A549 (cell line): ENCODE measurements at regions not wholly inside any gene's neighbourhood (a gene's known extent, or its start where the extent isn't known, plus 50 kb on each side); places are given as distances from the start of the nearest gene placed in this dataset.

Experiments used
- ATAC-seq, 2 experiments: fragments of 200-7000 bp in 1 of 2; fragments of >200 bp in 1 of 2; cut with Nextera tagmentation in 1 of 2; cut with Tn5 transposase in 1 of 2; 3 replicates each; pipeline versions ENCODE4 v1.8.0 to v1.9.1; 2018 to 2020; ENCODE audit warnings: mild to moderate bottlenecking in 1 of 2, moderate library complexity in 1 of 2
- CTCF ChIA-PET: fragments of 300-600 bp; sonication (Branson Sonifier 250); formaldehyde crosslinking; extraction: SDS; loops from one replicate; lab custom pipeline; 2021; ENCODE audit warnings: antibody characterized with exemption, inconsistent platforms; lab: Yijun Ruan, JAX
- POLR2A ChIA-PET: fragments of 350-600 bp; formaldehyde crosslinking; extraction: SDS; loops from one replicate; lab custom pipeline; 2021; ENCODE audit warnings: antibody characterized with exemption, inconsistent platforms; lab: Yijun Ruan, JAX
- DNase-seq, 2 experiments: peaks; one replicate each; pipeline versions ENCODE4 v3.0.0 to v3.0.0-alpha.2; 2011 to 2016; ENCODE audit warnings: low read depth in 1 of 2, low spot score in 1 of 2
- FAIRE-seq: peaks from 2 replicates; lab custom pipeline; 2011; peaks lifted over from hg19 to GRCh38; lab: Jason Lieb, UNC
- H3K27ac ChIP-seq, 2 experiments: fragments of >200 bp; sonication (Bioruptor Twin); formaldehyde crosslinking; 3 replicates each; pipeline ENCODE4 v1.5.1; 2016 to 2017
- H3K4me1 ChIP-seq: fragments of >200 bp; sonication (Bioruptor Twin); formaldehyde crosslinking; 3 replicates; pipeline ENCODE4 v1.6.1; 2016
- H3K4me2 ChIP-seq: fragments of >200 bp; sonication (Bioruptor Twin); formaldehyde crosslinking; 3 replicates; pipeline ENCODE4 v1.6.1; 2016
- H3K4me3 ChIP-seq: fragments of >200 bp; sonication (Bioruptor Twin); formaldehyde crosslinking; 3 replicates; pipeline ENCODE4 v1.5.1; 2016
- H3K9me3 ChIP-seq: fragments of >200 bp; sonication (Bioruptor Twin); formaldehyde crosslinking; 3 replicates; pipeline ENCODE4 v1.6.1; 2016
- CBX2 ChIP-seq: fragments of 200-600 bp; sonication (generic); IDR thresholded peaks from 2 replicates; pipeline ENCODE4 v1.6.1; 2016; ENCODE audit warnings: low read depth, mild to moderate bottlenecking, borderline replicate concordance
- CEBPB ChIP-seq, 2 experiments: fragments of >200 bp in 1 of 2; sonication (Bioruptor Twin) in 1 of 2; formaldehyde crosslinking in 1 of 2; IDR thresholded peaks; 2 replicates each; pipeline ENCODE4 v1.6.1; 2012 to 2016
- CHD4 ChIP-seq: fragments of 200-600 bp; sonication (generic); IDR thresholded peaks from 2 replicates; pipeline ENCODE4 v1.6.1; 2016; ENCODE audit warnings: antibody characterized with exemption, mild to moderate bottlenecking, borderline replicate concordance
- ESRRA ChIP-seq: fragments of 150-350 bp; IDR thresholded peaks from 2 replicates; pipeline ENCODE4 v1.6.1; 2014; ENCODE audit warnings: mild to moderate bottlenecking, low read length, borderline replicate concordance
- FOSB ChIP-seq: fragments of 250-450 bp; sonication (Bioruptor Pico); IDR thresholded peaks from 2 replicates; pipeline ENCODE4 v1.5.0; 2020; ENCODE audit warnings: mild to moderate bottlenecking, moderate library complexity
- FOSL2 ChIP-seq, 2 experiments: fragments of 450-650 bp in 1 of 2; fragments of >200 bp in 1 of 2; sonication (Bioruptor Twin) in 1 of 2; formaldehyde crosslinking; IDR thresholded peaks; 2 replicates each; pipeline versions ENCODE4 v1.5.0 to v1.6.1; 2016 to 2020; ENCODE audit warnings: mild to moderate bottlenecking in 1 of 2, moderate library complexity in 1 of 2
- FOXS1 ChIP-seq: fragments of 250-450 bp; sonication (Bioruptor Pico); IDR thresholded peaks from 2 replicates; pipeline ENCODE4 v1.5.0; 2020; ENCODE audit warnings: mild to moderate bottlenecking, moderate library complexity
- GATA3 ChIP-seq: IDR thresholded peaks from 2 replicates; pipeline ENCODE4 v1.6.1; 2012; ENCODE audit warnings: borderline replicate concordance
- HEYL ChIP-seq: fragments of 250-450 bp; sonication (Bioruptor Pico); IDR thresholded peaks from 2 replicates; pipeline ENCODE4 v1.8.0; 2021; ENCODE audit warnings: mild to moderate bottlenecking, moderate library complexity
- HOXA7 ChIP-seq: fragments of 250-450 bp; sonication (Bioruptor Pico); IDR thresholded peaks from 2 replicates; pipeline ENCODE4 v1.5.0; 2020; ENCODE audit warnings: mild to moderate bottlenecking, moderate library complexity
- JUN ChIP-seq, 2 experiments: fragments of >200 bp; sonication (Bioruptor Twin); formaldehyde crosslinking; IDR thresholded peaks; 2 replicates in 1 of 2; 3 replicates in 1 of 2; pipeline ENCODE4 v1.6.1; 2016 to 2017
- JUNB ChIP-seq: fragments of >200 bp; sonication (Bioruptor Twin); formaldehyde crosslinking; IDR thresholded peaks from 2 replicates; pipeline ENCODE4 v1.6.1; 2016
- KDM5A ChIP-seq: fragments of 200-600 bp; sonication (generic); IDR thresholded peaks from 2 replicates; pipeline ENCODE4 v1.6.1; 2016; ENCODE audit warnings: antibody characterized with exemption, mild to moderate bottlenecking
- MAFK ChIP-seq: fragments of 450-650 bp; IDR thresholded peaks from 2 replicates; pipeline ENCODE4 v1.6.1; 2014; ENCODE audit not compliant: partially characterized antibody
- MAZ ChIP-seq: fragments of 150-350 bp; IDR thresholded peaks from 2 replicates; pipeline ENCODE4 v1.6.1; 2014; ENCODE audit warnings: antibody characterized with exemption, low read depth, low read length, borderline replicate concordance
- NFE2L2 ChIP-seq: fragments of 150-350 bp; conservative IDR thresholded peaks from 2 replicates; pipeline ENCODE4 v1.6.1; 2014; ENCODE audit warnings: low read length
- NR3C1 ChIP-seq: fragments of >200 bp; sonication (Bioruptor Twin); formaldehyde crosslinking; IDR thresholded peaks from 3 replicates; pipeline ENCODE4 v1.6.1; 2017
- PBX3 ChIP-seq: IDR thresholded peaks from 2 replicates; pipeline ENCODE4 v1.6.1; 2012
- PHF8 ChIP-seq: fragments of 200-600 bp; sonication (generic); IDR thresholded peaks from 2 replicates; pipeline ENCODE4 v1.6.1; 2016; ENCODE audit warnings: low read depth, mild to moderate bottlenecking, antibody characterized with exemption, moderate library complexity, borderline replicate concordance
- POLR2A ChIP-seq: IDR thresholded peaks from 2 replicates; pipeline ENCODE4 v1.6.1; 2012; ENCODE audit warnings: mild to moderate bottlenecking, low read length
- POLR2AphosphoS2 ChIP-seq: conservative IDR thresholded peaks from 2 replicates; pipeline ENCODE4 v1.6.1; 2012; ENCODE audit warnings: low read length, improper control_type of control experiment, inconsistent platforms
- RARB ChIP-seq: fragments of 250-450 bp; sonication (Bioruptor Pico); IDR thresholded peaks from 2 replicates; pipeline ENCODE4 v1.8.0; 2021; ENCODE audit warnings: mild to moderate bottlenecking, moderate library complexity
- RCOR1 ChIP-seq: fragments of 150-350 bp; IDR thresholded peaks from 2 replicates; pipeline ENCODE4 v1.6.1; 2014; ENCODE audit warnings: antibody characterized with exemption, low read length, low read depth
- RFX5 ChIP-seq: fragments of 450-650 bp; IDR thresholded peaks from 2 replicates; pipeline ENCODE4 v1.7.1; 2014; ENCODE audit warnings: antibody characterized with exemption, mild to moderate bottlenecking, moderate library complexity
- RNF2 ChIP-seq: fragments of 200-600 bp; sonication (generic); IDR thresholded peaks from 2 replicates; pipeline ENCODE4 v1.6.1; 2016; ENCODE audit warnings: low read depth, mild to moderate bottlenecking, antibody characterized with exemption, moderate library complexity, borderline replicate concordance
- SMC3 ChIP-seq: fragments of >200 bp; sonication (Bioruptor Twin); formaldehyde crosslinking; IDR thresholded peaks from 3 replicates; pipeline ENCODE4 v1.6.1; 2018; ENCODE audit warnings: inconsistent platforms
- SREBF2 ChIP-seq: fragments of 450-650 bp; IDR thresholded peaks from 2 replicates; pipeline ENCODE4 v1.6.1; 2014; ENCODE audit warnings: mild to moderate bottlenecking, moderate library complexity
- TFCP2L1 ChIP-seq: fragments of 250-450 bp; sonication (Bioruptor Pico); IDR thresholded peaks from 2 replicates; pipeline ENCODE4 v1.5.0; 2021; ENCODE audit warnings: mild to moderate bottlenecking
- ZFP36 ChIP-seq: fragments of 450-650 bp; IDR thresholded peaks from 2 replicates; pipeline ENCODE4 v1.6.1; 2014; ENCODE audit warnings: borderline replicate concordance; ENCODE audit not compliant: partially characterized antibody
- ZNF302 ChIP-seq: fragments of 250-450 bp; sonication (Bioruptor Pico); IDR thresholded peaks from 2 replicates; pipeline ENCODE4 v1.9.0; 2021; ENCODE audit warnings: inconsistent platforms, mild to moderate bottlenecking, moderate library complexity
- ZSCAN20 ChIP-seq: fragments of 250-450 bp; sonication (Bioruptor Pico); IDR thresholded peaks from 2 replicates; pipeline ENCODE4 v1.8.0; 2022; ENCODE audit warnings: mild to moderate bottlenecking, moderate library complexity
- whole genome bisulfite sequencing: methylation state at CpG from one replicate; pipeline ENCODE4 v1.1.6; 2017; ENCODE audit errors: missing lambda C conversion rate; 5-methylcytosine and 5-hydroxymethylcytosine counted together
- TF ChIP-seq, protein P1 (sequence below): IDR thresholded peaks from 2 replicates; pipeline ENCODE4 v1.6.1; 2012; ENCODE audit warnings: low read depth, borderline replicate concordance
- TF ChIP-seq, protein P2 (sequence below): IDR thresholded peaks from 2 replicates; pipeline ENCODE4 v1.6.1; 2012
- TF ChIP-seq, protein P3 (sequence below): fragments of 450-650 bp; IDR thresholded peaks from 2 replicates; pipeline ENCODE4 v1.6.1; 2014; ENCODE audit warnings: antibody characterized with exemption
- TF ChIP-seq, protein P4 (sequence below): fragments of 250-450 bp; sonication (Bioruptor Pico); IDR thresholded peaks from 2 replicates; pipeline ENCODE4 v1.5.0; 2021; ENCODE audit warnings: mild to moderate bottlenecking, moderate library complexity, borderline replicate concordance

DNA sequence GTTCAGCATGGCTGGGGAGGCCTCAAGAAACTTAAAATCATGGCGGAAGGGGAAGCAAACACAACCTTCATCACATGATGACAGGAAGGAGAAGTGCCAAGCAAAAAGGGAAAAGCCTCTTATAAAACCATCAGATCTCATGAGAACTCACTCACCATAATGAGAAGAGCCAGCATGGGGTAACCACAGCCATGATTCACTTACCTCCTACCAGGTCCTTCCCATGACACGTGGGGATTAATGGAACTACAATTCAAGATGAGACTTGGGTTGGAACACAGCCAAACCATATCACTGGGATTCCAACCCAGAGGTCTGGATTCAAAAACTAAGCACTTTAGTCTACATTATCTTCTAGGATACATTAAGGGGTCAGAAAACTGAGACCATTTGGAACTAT is 609.6 kb upstream of the SPANXN1 start:
- H3K4me2 ChIP-seq, result no peak overlapping the region
- H3K4me3 ChIP-seq, result no peak overlapping the region
- POLR2A ChIA-PET, result no interaction called here
- no peak for TF ChIP-seq JUN (IDR thresholded peaks at IDR 0.05)
- no peak for TF ChIP-seq CBX2
- no peak for TF ChIP-seq RFX5
- no peak for TF ChIP-seq POLR2AphosphoS2
- no peak for TF ChIP-seq ZFP36
- no peak for TF ChIP-seq SREBF2
- TF ChIP-seq HOXA7, result no peak
- no peak for TF ChIP-seq ZSCAN20 (CRISPR knock-in tag)
- no peak for TF ChIP-seq ZNF302 (CRISPR knock-in tag)
- TF ChIP-seq CEBPB (IDR thresholded peaks at IDR 0.05), result no peak
- TF ChIP-seq TFCP2L1, result no peak
- TF ChIP-seq GATA3, result no peak
- no peak for TF ChIP-seq PBX3
- TF ChIP-seq, protein P1, sequence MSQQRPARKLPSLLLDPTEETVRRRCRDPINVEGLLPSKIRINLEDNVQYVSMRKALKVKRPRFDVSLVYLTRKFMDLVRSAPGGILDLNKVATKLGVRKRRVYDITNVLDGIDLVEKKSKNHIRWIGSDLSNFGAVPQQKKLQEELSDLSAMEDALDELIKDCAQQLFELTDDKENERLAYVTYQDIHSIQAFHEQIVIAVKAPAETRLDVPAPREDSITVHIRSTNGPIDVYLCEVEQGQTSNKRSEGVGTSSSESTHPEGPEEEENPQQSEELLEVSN, result no peak
- no peak for TF ChIP-seq CHD4
- TF ChIP-seq ESRRA, result no peak
- TF ChIP-seq, all 56 proteins: peak for 0
- no peaks in the 10 kb centered on the region for H3K9me3 ChIP-seq
- no peak for ATAC-seq
- no peak overlapping the region for H3K27ac ChIP-seq
- CTCF ChIA-PET, result no interaction called here
- FAIRE-seq, result no peak
- WGBS, result 36% methylated on average over 2 of the region's 2 CpGs
- DNase-seq, result no peak
- no peaks in the 10 kb centered on the region for H3K4me1 ChIP-seq

GRCh38 chrX:144648788-144649187 is 598.5 kb upstream of the SPANXN1 start:
- no peak overlapping the region for H3K4me2 ChIP-seq
- H3K27ac ChIP-seq, result no peak overlapping the region
- POLR2A ChIA-PET, result no interaction called here
- WGBS, result 2% methylated on average over 2 of the region's 2 CpGs
- TF ChIP-seq CEBPB (IDR thresholded peaks at IDR 0.05), result no peak
- no peak for TF ChIP-seq SMC3
- no peak for TF ChIP-seq POLR2A
- TF ChIP-seq GATA3, result no peak
- TF ChIP-seq KDM5A, result no peak
- TF ChIP-seq FOXS1 (CRISPR knock-in tag), result no peak
- TF ChIP-seq, protein P2, sequence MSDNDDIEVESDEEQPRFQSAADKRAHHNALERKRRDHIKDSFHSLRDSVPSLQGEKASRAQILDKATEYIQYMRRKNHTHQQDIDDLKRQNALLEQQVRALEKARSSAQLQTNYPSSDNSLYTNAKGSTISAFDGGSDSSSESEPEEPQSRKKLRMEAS, result no peak
- TF ChIP-seq HEYL (CRISPR knock-in tag), result no peak
- no peak for TF ChIP-seq POLR2AphosphoS2
- TF ChIP-seq NR3C1, result no peak
- TF ChIP-seq NFE2L2, result no peak
- ATAC-seq (no peak), FAIRE-seq (no peak), DNase-seq (no peak)
- H3K4me3 ChIP-seq, result no peak overlapping the region
- CTCF ChIA-PET, result no interaction called here
- H3K9me3 ChIP-seq, result no peaks in the 10 kb centered on the region
- no peaks in the 10 kb centered on the region for H3K4me1 ChIP-seq

GRCh38 chrX:144681501-144681900 is 565.8 kb upstream of the SPANXN1 start:
- Histone ChIP-seq H3K27ac (no peak overlapping the region), H3K4me3 (no peak overlapping the region), H3K4me2 (no peak overlapping the region), H3K4me1 (no peaks in the 10 kb centered on the region), H3K9me3 (no peaks in the 10 kb centered on the region)
- POLR2A ChIA-PET, result no interaction called here
- 7% methylated on average over 5 of the region's 5 CpGs for WGBS
- no peak for DNase-seq
- no peak for ATAC-seq
- CTCF ChIA-PET, result no interaction called here
- FAIRE-seq, result no peak
- TF ChIP-seq, protein P3, sequence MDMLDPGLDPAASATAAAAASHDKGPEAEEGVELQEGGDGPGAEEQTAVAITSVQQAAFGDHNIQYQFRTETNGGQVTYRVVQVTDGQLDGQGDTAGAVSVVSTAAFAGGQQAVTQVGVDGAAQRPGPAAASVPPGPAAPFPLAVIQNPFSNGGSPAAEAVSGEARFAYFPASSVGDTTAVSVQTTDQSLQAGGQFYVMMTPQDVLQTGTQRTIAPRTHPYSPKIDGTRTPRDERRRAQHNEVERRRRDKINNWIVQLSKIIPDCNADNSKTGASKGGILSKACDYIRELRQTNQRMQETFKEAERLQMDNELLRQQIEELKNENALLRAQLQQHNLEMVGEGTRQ, result no peak
- TF ChIP-seq JUNB (no peak), RCOR1 (no peak), KDM5A (no peak), RNF2 (no peak), POLR2A (no peak), PHF8 (no peak), FOSB (CRISPR knock-in tag) (no peak), RARB (CRISPR knock-in tag) (no peak), FOXS1 (CRISPR knock-in tag) (no peak), MAFK (no peak), FOSL2 (IDR thresholded peaks at IDR 0.05) (no peak), FOSL2 (CRISPR knock-in tag; IDR thresholded peaks at IDR 0.05) (no peak), POLR2AphosphoS2 (no peak), ESRRA (no peak), MAZ (no peak)
- TF ChIP-seq, protein P4, sequence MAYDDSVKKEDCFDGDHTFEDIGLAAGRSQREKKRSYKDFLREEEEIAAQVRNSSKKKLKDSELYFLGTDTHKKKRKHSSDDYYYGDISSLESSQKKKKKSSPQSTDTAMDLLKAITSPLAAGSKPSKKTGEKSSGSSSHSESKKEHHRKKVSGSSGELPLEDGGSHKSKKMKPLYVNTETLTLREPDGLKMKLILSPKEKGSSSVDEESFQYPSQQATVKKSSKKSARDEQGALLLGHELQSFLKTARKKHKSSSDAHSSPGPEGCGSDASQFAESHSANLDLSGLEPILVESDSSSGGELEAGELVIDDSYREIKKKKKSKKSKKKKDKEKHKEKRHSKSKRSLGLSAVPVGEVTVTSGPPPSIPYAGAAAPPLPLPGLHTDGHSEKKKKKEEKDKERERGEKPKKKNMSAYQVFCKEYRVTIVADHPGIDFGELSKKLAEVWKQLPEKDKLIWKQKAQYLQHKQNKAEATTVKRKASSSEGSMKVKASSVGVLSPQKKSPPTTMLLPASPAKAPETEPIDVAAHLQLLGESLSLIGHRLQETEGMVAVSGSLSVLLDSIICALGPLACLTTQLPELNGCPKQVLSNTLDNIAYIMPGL (CRISPR knock-in tag), result no peak
